HEK293T (cell line): ENCODE measurements at regions not wholly inside any gene's neighbourhood (a gene's known extent, or its start where the extent isn't known, plus 50 kb on each side); places are given as distances from the start of the nearest gene placed in this dataset.

Experiments
- CTCF ChIA-PET: fragments of 350-600 bp; formaldehyde crosslinking; extraction: SDS; loops from one replicate; lab custom pipeline; 2021; ENCODE audit warnings: antibody characterized with exemption, inconsistent platforms; lab: Yijun Ruan, JAX
- POLR2A ChIA-PET: fragments of 350-600 bp; formaldehyde crosslinking; extraction: SDS; loops from one replicate; lab custom pipeline; 2020; ENCODE audit warnings: antibody characterized with exemption, inconsistent platforms; lab: Yijun Ruan, JAX
- DNase-seq: peaks from one replicate; pipeline ENCODE4 v3.0.0; 2012; ENCODE audit warnings: mixed read lengths; ENCODE audit errors: extremely low spot score
- ARNT ChIP-seq: fragments of 450-650 bp; IDR thresholded peaks from 2 replicates; pipeline ENCODE4 v1.6.1; 2017; ENCODE audit warnings: mild to moderate bottlenecking
- BHLHE40 ChIP-seq: fragments of 450-650 bp; IDR thresholded peaks from 2 replicates; pipeline ENCODE4 v1.6.1; 2016; ENCODE audit warnings: mild to moderate bottlenecking, moderate library complexity, borderline replicate concordance
- CTBP1 ChIP-seq: fragments of 450-650 bp; IDR thresholded peaks from 2 replicates; pipeline ENCODE4 v1.6.1; 2016; ENCODE audit warnings: borderline replicate concordance
- ELF4 ChIP-seq: fragments of 450-650 bp; IDR thresholded peaks from 2 replicates; pipeline ENCODE4 v1.6.1; 2017; ENCODE audit warnings: antibody characterized with exemption
- FOXA1 ChIP-seq: fragments of 450-650 bp; IDR thresholded peaks from 2 replicates; pipeline ENCODE4 v1.6.1; 2016; ENCODE audit warnings: mild to moderate bottlenecking
- FOXK2 ChIP-seq: fragments of 450-650 bp; IDR thresholded peaks from 2 replicates; pipeline ENCODE4 v1.6.1; 2016; ENCODE audit warnings: mild to moderate bottlenecking
- FOXM1 ChIP-seq: fragments of 450-650 bp; IDR thresholded peaks from 2 replicates; pipeline ENCODE4 v1.6.1; 2017; ENCODE audit warnings: mild to moderate bottlenecking, borderline replicate concordance
- HDGF ChIP-seq: fragments of 450-650 bp; IDR thresholded peaks from 2 replicates; pipeline ENCODE4 v1.6.1; 2017; ENCODE audit warnings: antibody characterized with exemption, borderline replicate concordance
- L3MBTL2 ChIP-seq: fragments of 450-650 bp; conservative IDR thresholded peaks from 2 replicates; pipeline ENCODE4 v1.6.1; 2016; ENCODE audit warnings: mild to moderate bottlenecking
- LEF1 ChIP-seq: fragments of 450-650 bp; IDR thresholded peaks from 2 replicates; pipeline ENCODE4 v1.6.1; 2017; ENCODE audit warnings: mild to moderate bottlenecking, borderline replicate concordance
- NFRKB ChIP-seq: fragments of 450-650 bp; IDR thresholded peaks from 2 replicates; pipeline ENCODE4 v1.6.1; 2016; ENCODE audit warnings: mild to moderate bottlenecking, moderate library complexity
- SP1 ChIP-seq: fragments of 450-650 bp; IDR thresholded peaks from 2 replicates; pipeline ENCODE4 v1.6.1; 2017
- SUZ12 ChIP-seq: fragments of 450-650 bp; IDR thresholded peaks from 2 replicates; pipeline ENCODE4 v1.6.1; 2016; ENCODE audit warnings: mild to moderate bottlenecking
- TARDBP ChIP-seq: fragments of 450-650 bp; IDR thresholded peaks from 2 replicates; pipeline ENCODE4 v1.6.1; 2016
- ZNF384 ChIP-seq: fragments of 450-650 bp; IDR thresholded peaks from 2 replicates; pipeline ENCODE4 v1.6.1; 2016
- TF ChIP-seq, protein P1 (sequence below): fragments of 450-650 bp; IDR thresholded peaks from 2 replicates; pipeline ENCODE4 v1.6.1; 2016

DNA sequence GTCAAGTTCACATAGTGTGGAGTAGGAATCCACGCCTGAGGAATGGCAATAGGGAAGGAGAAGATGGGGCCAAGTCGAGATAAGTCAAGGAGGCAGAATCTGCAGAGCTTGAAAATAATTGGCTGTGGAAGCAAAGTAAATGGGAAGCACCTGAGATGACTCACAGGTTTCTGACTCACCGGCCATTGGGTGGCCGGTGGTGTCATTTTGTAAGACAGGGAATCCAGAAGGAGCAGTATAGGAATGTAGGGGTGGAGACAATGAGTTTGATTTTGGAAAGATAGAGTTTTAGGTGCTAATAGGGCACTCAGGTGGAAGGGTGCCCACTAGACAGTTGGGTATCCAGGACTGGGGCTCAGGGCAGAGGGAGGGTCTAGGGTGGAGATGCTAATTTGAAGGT is 201.0 kb upstream of the MAMLD1 start:
- ChIA-PET POLR2A (no interaction called here), CTCF (no interaction called here)
- TF ChIP-seq, protein P1, sequence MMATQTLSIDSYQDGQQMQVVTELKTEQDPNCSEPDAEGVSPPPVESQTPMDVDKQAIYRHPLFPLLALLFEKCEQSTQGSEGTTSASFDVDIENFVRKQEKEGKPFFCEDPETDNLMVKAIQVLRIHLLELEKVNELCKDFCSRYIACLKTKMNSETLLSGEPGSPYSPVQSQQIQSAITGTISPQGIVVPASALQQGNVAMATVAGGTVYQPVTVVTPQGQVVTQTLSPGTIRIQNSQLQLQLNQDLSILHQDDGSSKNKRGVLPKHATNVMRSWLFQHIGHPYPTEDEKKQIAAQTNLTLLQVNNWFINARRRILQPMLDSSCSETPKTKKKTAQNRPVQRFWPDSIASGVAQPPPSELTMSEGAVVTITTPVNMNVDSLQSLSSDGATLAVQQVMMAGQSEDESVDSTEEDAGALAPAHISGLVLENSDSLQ, result no peak
- TF ChIP-seq FOXM1 (no peak), FOXA1 (no peak), TARDBP (no peak), LEF1 (no peak), CTBP1 (no peak)
- DNase-seq, result no peak

GRCh38 chrX:150163221-150163930 is 199.7 kb upstream of the MAMLD1 start:
- TF ChIP-seq HDGF (no peak), FOXM1 (no peak), NFRKB (no peak), TARDBP (no peak)
- ChIA-PET CTCF (no interaction called here), POLR2A (no interaction called here)
- no peak for DNase-seq

GRCh38 chrX:150163956-150164726 is 199.0 kb upstream of the MAMLD1 start:
- CTCF ChIA-PET, result no interaction called here
- POLR2A ChIA-PET, result no interaction called here
- TF ChIP-seq, protein P1, result no peak
- TF ChIP-seq SUZ12 (no peak), ELF4 (no peak), CTBP1 (no peak), NFRKB (no peak), ARNT (no peak), LEF1 (no peak), ZNF384 (no peak), FOXK2 (no peak)
- no peak for DNase-seq

DNA sequence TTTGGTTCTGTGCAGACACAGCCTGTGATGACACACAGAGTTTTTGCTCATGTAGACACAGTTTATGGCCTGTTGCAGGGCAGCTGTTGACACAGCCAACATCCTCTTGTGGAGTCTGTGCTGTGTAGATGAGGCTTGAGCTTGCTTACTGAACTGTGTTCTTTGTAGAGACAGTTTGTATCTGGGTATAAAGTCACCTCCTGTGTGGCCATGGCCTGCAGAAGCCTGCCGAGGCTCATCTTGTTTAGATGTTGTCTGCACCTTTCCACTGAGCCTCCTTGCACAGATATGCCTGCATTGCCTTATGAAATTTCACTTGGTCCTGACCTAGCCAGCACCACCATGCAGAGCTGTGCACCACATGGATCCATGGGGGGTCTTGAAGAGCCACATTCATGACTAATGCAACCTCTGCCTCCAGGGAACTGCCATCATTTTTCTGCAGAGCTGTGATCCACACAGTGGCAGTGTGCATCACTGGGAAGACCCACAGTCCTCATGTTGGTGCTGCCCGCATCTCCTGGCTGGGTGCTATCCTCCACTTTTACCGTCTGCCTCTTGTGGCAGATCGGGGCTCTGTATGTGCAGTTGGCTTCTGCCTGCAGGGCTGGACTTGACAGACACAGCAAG is 198.0 kb upstream of the MAMLD1 start:
- no peak for TF ChIP-seq FOXK2
- no peak for TF ChIP-seq SP1
- TF ChIP-seq L3MBTL2, result no peak
- no peak for TF ChIP-seq ELF4
- TF ChIP-seq ARNT, result no peak
- TF ChIP-seq BHLHE40, result no peak
- TF ChIP-seq, protein P1, result no peak
- ChIA-PET CTCF (no interaction called here), POLR2A (no interaction called here)
- DNase-seq, result no peak

DNA sequence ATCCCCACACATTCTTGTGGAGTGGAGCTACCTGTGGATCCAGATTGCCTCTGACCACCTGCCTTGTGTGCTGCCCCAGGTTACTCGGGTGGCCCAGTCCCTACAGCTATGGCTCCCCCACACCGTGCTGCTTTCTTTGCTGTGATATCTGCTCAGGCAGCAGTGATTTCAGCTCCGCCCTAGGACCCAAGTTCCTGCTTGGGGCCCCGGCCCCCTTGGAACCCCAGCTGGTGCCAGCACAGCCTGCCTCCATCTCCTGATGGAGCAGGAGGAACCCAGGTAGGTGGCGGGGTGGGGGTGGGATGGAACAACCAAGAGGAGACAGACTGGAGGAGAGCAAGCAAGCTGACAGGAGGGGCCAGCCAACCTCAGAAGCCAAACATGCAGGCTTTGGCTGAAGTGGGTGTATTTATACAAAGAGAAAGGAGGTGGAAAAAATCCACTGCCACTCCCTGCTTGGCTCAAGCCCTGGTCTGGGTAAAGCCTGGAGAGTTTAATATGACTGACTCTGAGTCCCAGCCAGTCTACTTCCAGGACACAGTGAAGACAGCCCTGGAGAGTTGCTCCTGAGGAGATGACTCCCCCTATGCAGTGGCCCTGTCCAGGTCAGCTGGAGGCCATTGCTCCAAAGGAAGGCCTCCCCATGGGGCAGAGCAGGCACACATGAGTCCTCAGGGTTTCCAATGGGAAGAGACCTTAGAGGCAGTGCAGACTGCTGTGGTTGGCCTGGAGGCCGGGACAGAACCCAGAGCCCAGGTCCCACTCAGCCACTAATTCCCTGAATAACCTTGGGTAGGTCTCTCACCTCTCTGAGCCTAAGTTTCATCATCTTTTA is 197.1 kb upstream of the MAMLD1 start:
- TF ChIP-seq ELF4 (no peak), ZNF384 (no peak), SUZ12 (no peak), FOXM1 (no peak)
- DNase-seq, result no peak
- ChIA-PET CTCF (no interaction called here), POLR2A (no interaction called here)

DNA sequence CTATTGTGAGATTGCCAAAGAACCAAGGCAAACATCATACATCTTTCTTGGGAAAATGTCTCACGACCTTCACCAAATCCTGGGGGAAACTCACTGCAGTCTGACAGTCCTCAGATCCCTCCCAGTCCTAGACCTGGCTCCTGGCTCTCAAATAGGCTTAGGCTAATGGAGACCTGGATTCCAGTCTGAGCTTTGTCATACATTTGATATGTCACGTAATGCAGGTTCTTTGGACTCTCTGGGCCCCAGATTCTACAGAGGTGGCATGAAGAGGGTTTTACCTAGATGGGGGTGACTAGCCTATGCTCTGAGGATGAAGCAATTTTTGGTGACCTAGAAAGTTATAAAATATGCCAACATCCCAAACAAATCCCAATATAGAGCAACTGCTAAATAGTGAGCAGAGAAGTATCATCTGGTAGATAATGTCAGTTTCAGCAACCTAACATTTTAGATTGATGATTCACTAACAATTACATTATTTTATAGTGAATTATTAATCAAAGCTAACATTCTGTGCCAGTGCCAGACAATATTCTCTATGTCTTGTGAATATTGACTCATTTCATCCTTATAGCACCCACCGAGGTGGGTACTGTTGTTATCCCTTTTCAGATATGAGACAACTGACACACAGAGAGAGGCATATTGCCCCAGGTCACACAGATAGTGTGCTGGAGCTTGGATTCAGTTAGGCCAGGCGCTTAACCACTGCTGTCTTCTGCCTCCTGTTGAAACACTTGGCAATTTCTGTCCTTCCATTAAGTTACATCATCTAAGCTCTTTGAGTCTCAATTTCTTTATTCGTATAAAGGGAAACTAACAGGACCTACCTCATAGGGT is 195.4 kb upstream of the MAMLD1 start:
- CTCF ChIA-PET, result no interaction called here
- TF ChIP-seq HDGF, result no peak
- TF ChIP-seq ARNT, result no peak
- TF ChIP-seq BHLHE40, result no peak
- no peak for TF ChIP-seq NFRKB
- TF ChIP-seq SUZ12, result no peak
- no peak for TF ChIP-seq FOXA1
- no peak for TF ChIP-seq ZNF384
- no peak for TF ChIP-seq FOXK2
- no peak for TF ChIP-seq ELF4
- TF ChIP-seq FOXM1, result no peak
- no peak for TF ChIP-seq TARDBP
- TF ChIP-seq L3MBTL2, result no peak
- no peak for TF ChIP-seq SP1
- no peak for TF ChIP-seq CTBP1
- TF ChIP-seq, protein P1, result no peak
- no peak for TF ChIP-seq LEF1

More for the DNA sequence above, 195.4 kb upstream of the MAMLD1 start:
- DNase-seq, result no peak
- POLR2A ChIA-PET, result no interaction called here
